NB4 (cell line): ENCODE measurements at regions not wholly inside any gene's neighbourhood (a gene's known extent, or its start where the extent isn't known, plus 50 kb on each side); places are given as distances from the start of the nearest gene placed in this dataset.

Experiments used
- DNase-seq: peaks from one replicate; pipeline ENCODE4 v3.0.0; 2010; ENCODE audit warnings: low read depth
- H3K4me3 ChIP-seq: one replicate; pipeline ENCODE4 v1.5.1; 2011; ENCODE audit warnings: mild to moderate bottlenecking, low read depth, low read length, moderate library complexity
- MYC ChIP-seq: IDR thresholded peaks from 2 replicates; pipeline ENCODE4 v1.6.1; 2011; ENCODE audit warnings: low read depth, low read length
- POLR2A ChIP-seq: IDR thresholded peaks from 2 replicates; pipeline ENCODE4 v1.6.1; 2011; ENCODE audit warnings: mild to moderate bottlenecking; ENCODE audit not compliant: insufficient read length; ENCODE audit errors: extremely low read depth
- TF ChIP-seq, protein P1 (sequence below): IDR thresholded peaks from one replicate; pipeline ENCODE4 v1.5.1; 2012; ENCODE audit warnings: low read depth, low read length
- TF ChIP-seq, protein P2 (sequence below): IDR thresholded peaks from 2 replicates; pipeline ENCODE4 v1.6.1; 2011; ENCODE audit warnings: low read depth, low read length

GRCh38 chr1:63038586-63038985 lies 254.7 kb downstream of the ATG4C start:
- H3K4me3 ChIP-seq, result no peak overlapping the region
- TF ChIP-seq, protein P1, sequence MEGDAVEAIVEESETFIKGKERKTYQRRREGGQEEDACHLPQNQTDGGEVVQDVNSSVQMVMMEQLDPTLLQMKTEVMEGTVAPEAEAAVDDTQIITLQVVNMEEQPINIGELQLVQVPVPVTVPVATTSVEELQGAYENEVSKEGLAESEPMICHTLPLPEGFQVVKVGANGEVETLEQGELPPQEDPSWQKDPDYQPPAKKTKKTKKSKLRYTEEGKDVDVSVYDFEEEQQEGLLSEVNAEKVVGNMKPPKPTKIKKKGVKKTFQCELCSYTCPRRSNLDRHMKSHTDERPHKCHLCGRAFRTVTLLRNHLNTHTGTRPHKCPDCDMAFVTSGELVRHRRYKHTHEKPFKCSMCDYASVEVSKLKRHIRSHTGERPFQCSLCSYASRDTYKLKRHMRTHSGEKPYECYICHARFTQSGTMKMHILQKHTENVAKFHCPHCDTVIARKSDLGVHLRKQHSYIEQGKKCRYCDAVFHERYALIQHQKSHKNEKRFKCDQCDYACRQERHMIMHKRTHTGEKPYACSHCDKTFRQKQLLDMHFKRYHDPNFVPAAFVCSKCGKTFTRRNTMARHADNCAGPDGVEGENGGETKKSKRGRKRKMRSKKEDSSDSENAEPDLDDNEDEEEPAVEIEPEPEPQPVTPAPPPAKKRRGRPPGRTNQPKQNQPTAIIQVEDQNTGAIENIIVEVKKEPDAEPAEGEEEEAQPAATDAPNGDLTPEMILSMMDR, result no peak
- TF ChIP-seq POLR2A (no peak), MYC (no peak)
- TF ChIP-seq, protein P2, sequence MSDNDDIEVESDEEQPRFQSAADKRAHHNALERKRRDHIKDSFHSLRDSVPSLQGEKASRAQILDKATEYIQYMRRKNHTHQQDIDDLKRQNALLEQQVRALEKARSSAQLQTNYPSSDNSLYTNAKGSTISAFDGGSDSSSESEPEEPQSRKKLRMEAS, result no peak
- DNase-seq, result no peak

DNA sequence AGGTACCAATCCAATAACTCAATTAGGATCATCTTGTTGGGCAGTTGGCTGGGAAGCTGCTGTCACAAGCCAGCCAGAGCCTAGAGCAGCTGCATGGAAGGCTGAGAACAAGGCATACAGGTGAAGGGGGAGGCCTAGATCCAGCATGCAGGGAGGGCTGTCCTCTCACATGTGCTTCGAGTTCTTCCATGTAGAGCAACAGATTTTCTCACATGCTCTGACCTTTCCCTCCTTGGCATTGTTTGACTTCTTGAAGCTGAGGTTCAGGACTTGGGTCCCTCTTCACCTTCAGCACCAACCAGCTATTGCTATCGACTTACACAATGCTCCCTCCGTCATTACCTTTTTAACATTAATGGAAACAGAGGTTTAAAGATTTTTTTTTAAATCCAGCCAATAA lies 257.7 kb downstream of the ATG4C start:
- H3K4me3 ChIP-seq, result no peak overlapping the region
- no peak for DNase-seq
- TF ChIP-seq, protein P2, result no peak
- TF ChIP-seq, protein P1, result no peak
- TF ChIP-seq MYC, result no peak
- TF ChIP-seq POLR2A, result no peak

DNA sequence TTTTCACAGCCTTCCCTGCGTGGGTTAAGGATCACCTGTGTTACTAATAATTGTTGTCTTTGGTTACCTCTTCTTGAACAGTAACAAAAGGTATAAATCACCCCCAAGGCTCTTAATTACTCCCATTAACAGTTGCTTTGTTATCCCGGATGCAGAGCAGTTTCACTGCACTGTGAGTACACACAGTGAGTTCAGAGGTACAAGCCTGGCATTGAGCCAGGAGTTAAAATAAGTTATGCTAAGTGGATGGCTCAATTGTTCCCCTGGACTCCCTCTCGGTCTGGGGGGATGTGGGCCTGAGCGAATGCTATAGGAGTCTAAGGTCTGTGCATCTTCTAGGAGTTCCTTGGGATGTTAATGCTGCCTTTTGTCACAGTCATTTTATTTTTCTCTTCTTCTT lies 258.3 kb downstream of the ATG4C start:
- DNase-seq, result no peak
- TF ChIP-seq POLR2A (no peak), MYC (no peak)
- TF ChIP-seq, protein P1, result no peak
- TF ChIP-seq, protein P2, result no peak
- no peak overlapping the region for H3K4me3 ChIP-seq

DNA sequence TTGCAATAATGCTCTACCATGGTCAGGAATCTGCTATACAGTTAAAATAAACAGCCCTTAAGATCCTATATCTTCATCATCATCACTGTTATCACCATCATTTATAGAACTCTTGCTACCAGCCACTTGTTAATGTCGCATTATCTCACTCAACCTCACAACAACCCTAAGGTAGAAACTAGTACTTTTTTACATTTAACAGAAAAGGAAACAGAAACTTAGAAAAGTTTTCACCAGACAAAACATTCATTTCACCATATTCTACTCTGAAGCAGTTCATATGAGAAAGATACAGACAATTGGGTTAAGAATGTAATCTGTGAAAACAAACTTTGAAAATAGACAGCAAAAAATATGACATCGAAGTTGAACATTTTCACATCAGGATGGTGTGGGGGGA lies 262.6 kb downstream of the ATG4C start:
- no peak overlapping the region for H3K4me3 ChIP-seq
- DNase-seq, result no peak
- TF ChIP-seq POLR2A, result no peak
- no peak for TF ChIP-seq MYC
- TF ChIP-seq, protein P1, result no peak
- TF ChIP-seq, protein P2, result no peak

DNA sequence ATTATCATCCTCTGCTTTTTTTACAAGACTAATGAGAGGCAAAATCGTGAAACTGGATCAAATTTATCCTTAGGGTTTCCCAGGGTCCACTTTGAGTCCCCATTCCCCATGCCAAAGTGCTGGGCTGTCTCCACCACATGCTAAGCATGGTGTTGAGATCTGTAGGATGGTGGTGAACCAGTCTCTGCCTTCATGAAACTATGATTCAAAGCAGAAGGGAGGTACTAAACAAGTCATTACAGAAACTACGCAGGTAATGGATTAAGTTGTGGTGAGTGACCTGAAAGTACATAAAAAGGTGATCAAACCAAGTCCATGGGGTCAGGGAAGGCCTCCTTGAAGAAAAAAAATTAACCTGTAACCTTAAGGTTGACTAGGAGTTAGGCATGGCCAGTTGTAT lies 265.2 kb downstream of the ATG4C start:
- H3K4me3 ChIP-seq, result no peak overlapping the region
- DNase-seq, result no peak
- TF ChIP-seq, protein P1, result no peak
- TF ChIP-seq POLR2A, result no peak
- TF ChIP-seq, protein P2, result no peak
- no peak for TF ChIP-seq MYC

GRCh38 chr1:63051356-63051755 lies 267.4 kb downstream of the ATG4C start:
- H3K4me3 ChIP-seq, result no peak overlapping the region
- TF ChIP-seq, protein P2, result no peak
- TF ChIP-seq POLR2A, result no peak
- no peak for TF ChIP-seq MYC
- TF ChIP-seq, protein P1, result no peak
- DNase-seq, result no peak
